SK-N-SH (cell line): ENCODE measurements at regions not wholly inside any gene's neighbourhood (a gene's known extent, or its start where the extent isn't known, plus 50 kb on each side); places are given as distances from the start of the nearest gene placed in this dataset.

Experiments used
- CTCF ChIA-PET: fragments of 300-600, 350-600 bp; formaldehyde crosslinking; extraction: SDS; loops from one replicate; lab custom pipeline; 2021; lab: Yijun Ruan, JAX
- POLR2A ChIA-PET: fragments of 350-600 bp; sonication (Branson Sonifier 250); formaldehyde crosslinking; extraction: SDS; loops from one replicate; lab custom pipeline; 2020; ENCODE audit warnings: antibody characterized with exemption, inconsistent platforms; lab: Yijun Ruan, JAX
- DNase-seq: peaks from one replicate; pipeline ENCODE4 v3.0.0; 2012
- H2AFZ ChIP-seq: fragments of 200-600 bp; sonication (generic); 2 replicates; pipeline ENCODE4 v1.8.1; 2016; ENCODE audit warnings: antibody characterized with exemption, mild to moderate bottlenecking, low read depth
- H3F3A ChIP-seq: fragments of 200-600 bp; sonication (generic); replicated peaks from 2 replicates; pipeline ENCODE3; 2016; ENCODE audit warnings: antibody characterized with exemption, mild to moderate bottlenecking; ENCODE audit not compliant: insufficient read depth
- H3K27ac ChIP-seq, 2 experiments: fragments of 200-500 bp in 1 of 2; fragments of 200-600 bp in 1 of 2; sonication (Bioruptor generic) in 1 of 2; sonication (generic), shearing (Covaris generic) in 1 of 2; 2 replicates each; pipeline versions ENCODE4 v1.5.1 to v1.6.1; 2014 to 2016; ENCODE audit warnings: low read depth in 2 of 2, inconsistent platforms in 1 of 2, low read length in 1 of 2, mild to moderate bottlenecking in 1 of 2, mixed read lengths in 1 of 2
- H3K27me3 ChIP-seq: fragments of 200-600 bp; sonication (generic), shearing (Covaris generic); 2 replicates; pipeline ENCODE4 v1.6.1; 2016; ENCODE audit warnings: mixed run types; ENCODE audit not compliant: insufficient read depth
- H3K36me3 ChIP-seq, 2 experiments: fragments of 200-500 bp in 1 of 2; fragments of 200-600 bp in 1 of 2; sonication (Bioruptor generic) in 1 of 2; sonication (generic) in 1 of 2; replicated peaks in 1 of 2; 2 replicates each; pipeline versions ENCODE3 to v1.5.1; 2014 to 2016; ENCODE audit warnings: low read length in 1 of 2, mild to moderate bottlenecking in 1 of 2; ENCODE audit not compliant: insufficient read depth in 2 of 2, control insufficient read depth in 1 of 2
- H3K4me1 ChIP-seq, 2 experiments: fragments of 200-500 bp in 1 of 2; fragments of 200-600 bp in 1 of 2; sonication (Bioruptor generic) in 1 of 2; sonication (generic), shearing (Covaris generic) in 1 of 2; 2 replicates each; pipeline versions ENCODE4 v1.5.1 to v1.6.1; 2014 to 2016; ENCODE audit warnings: low read depth in 1 of 2, low read length in 1 of 2, mixed run types in 1 of 2; ENCODE audit not compliant: insufficient read depth in 2 of 2, control insufficient read depth in 1 of 2
- H3K4me2 ChIP-seq: fragments of 200-600 bp; sonication (generic), shearing (Covaris generic); 2 replicates; pipeline ENCODE4 v1.6.1; 2017; ENCODE audit warnings: mixed run types
- H3K4me3 ChIP-seq, 2 experiments: fragments of 200-500 bp in 1 of 2; fragments of 200-600 bp in 1 of 2; sonication (Bioruptor generic) in 1 of 2; sonication (generic), shearing (Covaris generic) in 1 of 2; 2 replicates each; pipeline versions ENCODE4 v1.5.1 to v1.8.1; 2014 to 2016; ENCODE audit warnings: low read depth in 2 of 2, inconsistent platforms in 1 of 2, low read length in 1 of 2, mild to moderate bottlenecking in 1 of 2, mixed read lengths in 1 of 2, moderate library complexity in 1 of 2
- H3K79me2 ChIP-seq: fragments of 200-600 bp; sonication (generic); 2 replicates; pipeline ENCODE4 v1.8.1; 2017; ENCODE audit warnings: mild to moderate bottlenecking; ENCODE audit not compliant: insufficient read depth
- H3K9ac ChIP-seq: fragments of 200-600 bp; sonication (generic); 2 replicates; pipeline ENCODE4 v1.6.1; 2017; ENCODE audit warnings: mixed run types
- H3K9me2 ChIP-seq: fragments of 200-600 bp; sonication (generic); 2 replicates; pipeline ENCODE4 v1.6.1; 2017; ENCODE audit warnings: mixed run types
- H3K9me3 ChIP-seq: fragments of 200-600 bp; sonication (generic); 2 replicates; pipeline ENCODE4 v1.6.1; 2017; ENCODE audit warnings: mixed run types, mild to moderate bottlenecking, moderate library complexity
- H4K20me1 ChIP-seq: fragments of 200-600 bp; sonication (generic); 2 replicates; pipeline ENCODE4 v1.6.1; 2017; ENCODE audit warnings: mild to moderate bottlenecking, mixed run types; ENCODE audit not compliant: insufficient read depth
- FOSL2 ChIP-seq: IDR thresholded peaks from 2 replicates; pipeline ENCODE4 v1.4.0; 2012; ENCODE audit warnings: low read depth, mild to moderate bottlenecking, moderate library complexity, borderline replicate concordance
- FOXJ3 ChIP-seq: sonication (generic); formaldehyde crosslinking; IDR thresholded peaks from 2 replicates; pipeline ENCODE4 v1.5.1; 2020; ENCODE audit warnings: mild to moderate bottlenecking, missing genetic modification reagents
- GABPA ChIP-seq: IDR thresholded peaks from 2 replicates; pipeline ENCODE4 v1.4.0; 2012; ENCODE audit warnings: low read depth, mild to moderate bottlenecking
- JUND ChIP-seq: IDR thresholded peaks from 2 replicates; pipeline ENCODE4 v1.4.0; 2012
- MXI1 ChIP-seq: IDR thresholded peaks from 2 replicates; pipeline ENCODE4 v1.6.1; 2012; ENCODE audit warnings: mild to moderate bottlenecking, low read depth, low read length, improper control_type of control experiment
- NFIC ChIP-seq: IDR thresholded peaks from 2 replicates; pipeline ENCODE4 v1.4.0; 2012; ENCODE audit warnings: borderline replicate concordance
- NRF1 ChIP-seq: IDR thresholded peaks from 2 replicates; pipeline ENCODE4 v1.6.1; 2012; ENCODE audit warnings: low read depth, mild to moderate bottlenecking, low read length
- RAD21 ChIP-seq: IDR thresholded peaks from 2 replicates; pipeline ENCODE4 v1.6.1; 2012; ENCODE audit warnings: mild to moderate bottlenecking, low read length
- RCOR1 ChIP-seq: fragments of 150-350 bp; IDR thresholded peaks from 2 replicates; pipeline ENCODE4 v1.6.1; 2017; ENCODE audit warnings: antibody characterized with exemption, low read length
- RFX5 ChIP-seq: IDR thresholded peaks from 2 replicates; pipeline ENCODE4 v1.6.1; 2012; ENCODE audit warnings: mild to moderate bottlenecking, improper control_type of control experiment, low read length
- SMC3 ChIP-seq: IDR thresholded peaks from 2 replicates; pipeline ENCODE4 v1.6.1; 2012; ENCODE audit warnings: low read depth, low read length, improper control_type of control experiment
- TAF1 ChIP-seq: IDR thresholded peaks from 2 replicates; pipeline ENCODE4 v1.6.1; 2012; ENCODE audit warnings: low read depth, mild to moderate bottlenecking, low read length, moderate library complexity, borderline replicate concordance
- TCF12 ChIP-seq: IDR thresholded peaks from 2 replicates; pipeline ENCODE4 v1.4.0; 2012
- YY1 ChIP-seq: IDR thresholded peaks from 2 replicates; pipeline ENCODE4 v1.4.0; 2012; ENCODE audit warnings: low read depth, mild to moderate bottlenecking
- WGBS: methylation state at CpG from one replicate; pipeline ENCODE4 v1.1.6; 2017; ENCODE audit warnings: low lambda C conversion rate; 5-methylcytosine and 5-hydroxymethylcytosine counted together
- TF ChIP-seq, protein P1 (sequence below): fragments of 200-600 bp; sonication (generic); IDR thresholded peaks from 2 replicates; pipeline ENCODE4 v1.6.1; 2017; ENCODE audit warnings: antibody characterized with exemption, mild to moderate bottlenecking, moderate library complexity
- TF ChIP-seq, protein P2 (sequence below): fragments of 150-350 bp; IDR thresholded peaks from 2 replicates; pipeline ENCODE4 v1.6.1; 2016; ENCODE audit warnings: mild to moderate bottlenecking, low read depth, low read length
- TF ChIP-seq, protein P3 (sequence below): IDR thresholded peaks from 2 replicates; pipeline ENCODE4 v1.4.0; 2012; ENCODE audit warnings: low read depth, borderline replicate concordance

DNA sequence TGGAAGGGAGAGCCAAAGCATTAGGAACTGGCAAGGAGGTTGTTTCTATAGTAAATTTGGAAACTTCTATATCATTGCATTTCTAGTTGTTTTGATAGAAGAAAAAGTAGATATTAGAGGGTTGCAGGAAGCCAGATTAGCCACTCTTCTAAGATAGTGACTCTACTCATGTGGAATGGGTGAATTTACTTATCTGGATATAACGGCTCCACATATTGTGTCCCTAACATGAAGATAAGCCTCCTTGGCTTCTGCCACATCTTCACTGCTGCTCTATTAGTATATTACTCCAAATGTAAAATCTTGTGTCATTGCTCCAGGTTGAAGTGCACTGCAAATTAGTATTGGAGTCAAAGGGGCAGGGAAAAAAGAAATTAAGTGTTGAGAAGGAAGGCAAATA, 283.3 kb downstream of the CASP12 start:
- Histone ChIP-seq H3K27ac (no peak overlapping the region), H4K20me1 (no peaks in the 10 kb centered on the region), H3K4me1 (no peaks in the 10 kb centered on the region; a peak in 1 of 4 replicates), H2AFZ (no peak overlapping the region), H3K27me3 (no peaks in the 10 kb centered on the region), H3K4me2 (no peak overlapping the region), H3K4me3 (no peak overlapping the region)
- DNase-seq = no peak
- TF ChIP-seq NFIC (no peak), SMC3 (no peak)
- TF ChIP-seq, all 33 proteins: peak for 0
- Histone ChIP-seq H3K79me2 (no peaks in the 10 kb centered on the region), H3K9me2 (no peaks in the 10 kb centered on the region), H3K9ac (no peak overlapping the region), H3F3A (no peaks in the 10 kb centered on the region), H3K36me3 (no peaks in the 10 kb centered on the region), H3K9me3 (no peaks in the 10 kb centered on the region)
- ChIA-PET CTCF (no interaction called here), POLR2A (no interaction called here)
- WGBS = 92% methylated on average over 1 of the region's 1 CpG

DNA sequence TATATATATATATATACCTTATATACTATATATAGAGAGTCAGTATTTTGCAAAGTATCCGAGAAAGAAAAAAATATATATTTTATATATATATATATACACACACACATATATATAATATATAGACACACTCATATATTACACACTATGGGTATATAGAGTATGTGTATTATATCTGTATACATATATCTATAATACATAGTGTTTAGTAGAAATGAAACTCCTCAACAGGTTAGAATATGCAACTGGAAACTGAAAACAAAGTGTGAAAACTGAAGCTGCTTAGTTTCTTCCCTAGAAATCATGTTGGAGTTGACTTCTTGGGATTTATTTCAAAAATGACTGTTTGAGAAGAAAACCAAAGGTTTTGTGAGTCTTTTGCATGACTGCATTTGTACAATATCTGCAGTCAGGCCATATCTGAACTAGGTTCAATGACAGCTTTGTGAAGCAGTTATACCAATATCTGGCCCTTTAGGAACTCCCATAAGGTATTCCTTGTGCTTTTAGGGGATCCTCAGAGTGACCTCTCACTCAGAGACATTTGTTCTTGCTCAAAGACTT, 284.1 kb downstream of the CASP12 start:
- Histone ChIP-seq H3K9ac (no peak overlapping the region), H3K27me3 (no peaks in the 10 kb centered on the region), H3K9me3 (no peaks in the 10 kb centered on the region), H3K9me2 (no peaks in the 10 kb centered on the region), H3K36me3 (no peaks in the 10 kb centered on the region), H2AFZ (no peak overlapping the region), H3K4me3 (no peak overlapping the region), H3K27ac (no peak overlapping the region), H4K20me1 (no peaks in the 10 kb centered on the region), H3K4me2 (no peak overlapping the region), H3K79me2 (no peaks in the 10 kb centered on the region), H3K4me1 (no peaks in the 10 kb centered on the region; a peak in 1 of 4 replicates), H3F3A (no peaks in the 10 kb centered on the region)
- no peak for TF ChIP-seq TCF12
- TF ChIP-seq GABPA = no peak
- no peak for TF ChIP-seq NFIC
- TF ChIP-seq JUND = no peak
- TF ChIP-seq FOXJ3 (CRISPR knock-in tag) = no peak
- TF ChIP-seq RFX5 = no peak
- TF ChIP-seq FOSL2 = no peak
- TF ChIP-seq NRF1 = no peak
- TF ChIP-seq MXI1 = no peak
- TF ChIP-seq, protein P1, sequence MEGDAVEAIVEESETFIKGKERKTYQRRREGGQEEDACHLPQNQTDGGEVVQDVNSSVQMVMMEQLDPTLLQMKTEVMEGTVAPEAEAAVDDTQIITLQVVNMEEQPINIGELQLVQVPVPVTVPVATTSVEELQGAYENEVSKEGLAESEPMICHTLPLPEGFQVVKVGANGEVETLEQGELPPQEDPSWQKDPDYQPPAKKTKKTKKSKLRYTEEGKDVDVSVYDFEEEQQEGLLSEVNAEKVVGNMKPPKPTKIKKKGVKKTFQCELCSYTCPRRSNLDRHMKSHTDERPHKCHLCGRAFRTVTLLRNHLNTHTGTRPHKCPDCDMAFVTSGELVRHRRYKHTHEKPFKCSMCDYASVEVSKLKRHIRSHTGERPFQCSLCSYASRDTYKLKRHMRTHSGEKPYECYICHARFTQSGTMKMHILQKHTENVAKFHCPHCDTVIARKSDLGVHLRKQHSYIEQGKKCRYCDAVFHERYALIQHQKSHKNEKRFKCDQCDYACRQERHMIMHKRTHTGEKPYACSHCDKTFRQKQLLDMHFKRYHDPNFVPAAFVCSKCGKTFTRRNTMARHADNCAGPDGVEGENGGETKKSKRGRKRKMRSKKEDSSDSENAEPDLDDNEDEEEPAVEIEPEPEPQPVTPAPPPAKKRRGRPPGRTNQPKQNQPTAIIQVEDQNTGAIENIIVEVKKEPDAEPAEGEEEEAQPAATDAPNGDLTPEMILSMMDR = no peak
- no peak for TF ChIP-seq YY1
- TF ChIP-seq RCOR1 = no peak
- TF ChIP-seq, protein P2, sequence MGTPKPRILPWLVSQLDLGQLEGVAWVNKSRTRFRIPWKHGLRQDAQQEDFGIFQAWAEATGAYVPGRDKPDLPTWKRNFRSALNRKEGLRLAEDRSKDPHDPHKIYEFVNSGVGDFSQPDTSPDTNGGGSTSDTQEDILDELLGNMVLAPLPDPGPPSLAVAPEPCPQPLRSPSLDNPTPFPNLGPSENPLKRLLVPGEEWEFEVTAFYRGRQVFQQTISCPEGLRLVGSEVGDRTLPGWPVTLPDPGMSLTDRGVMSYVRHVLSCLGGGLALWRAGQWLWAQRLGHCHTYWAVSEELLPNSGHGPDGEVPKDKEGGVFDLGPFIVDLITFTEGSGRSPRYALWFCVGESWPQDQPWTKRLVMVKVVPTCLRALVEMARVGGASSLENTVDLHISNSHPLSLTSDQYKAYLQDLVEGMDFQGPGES = no peak
- TF ChIP-seq TAF1 = no peak
- TF ChIP-seq RAD21 = no peak
- TF ChIP-seq, protein P3, sequence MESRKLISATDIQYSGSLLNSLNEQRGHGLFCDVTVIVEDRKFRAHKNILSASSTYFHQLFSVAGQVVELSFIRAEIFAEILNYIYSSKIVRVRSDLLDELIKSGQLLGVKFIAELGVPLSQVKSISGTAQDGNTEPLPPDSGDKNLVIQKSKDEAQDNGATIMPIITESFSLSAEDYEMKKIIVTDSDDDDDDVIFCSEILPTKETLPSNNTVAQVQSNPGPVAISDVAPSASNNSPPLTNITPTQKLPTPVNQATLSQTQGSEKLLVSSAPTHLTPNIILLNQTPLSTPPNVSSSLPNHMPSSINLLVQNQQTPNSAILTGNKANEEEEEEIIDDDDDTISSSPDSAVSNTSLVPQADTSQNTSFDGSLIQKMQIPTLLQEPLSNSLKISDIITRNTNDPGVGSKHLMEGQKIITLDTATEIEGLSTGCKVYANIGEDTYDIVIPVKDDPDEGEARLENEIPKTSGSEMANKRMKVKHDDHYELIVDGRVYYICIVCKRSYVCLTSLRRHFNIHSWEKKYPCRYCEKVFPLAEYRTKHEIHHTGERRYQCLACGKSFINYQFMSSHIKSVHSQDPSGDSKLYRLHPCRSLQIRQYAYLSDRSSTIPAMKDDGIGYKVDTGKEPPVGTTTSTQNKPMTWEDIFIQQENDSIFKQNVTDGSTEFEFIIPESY = no peak
- ChIA-PET POLR2A (no interaction called here), CTCF (interaction anchor here (0.9 to 1.9 kb wide), 3 partner anchors 281 to 1249 kb away, joined by 3 to 8 read pairs (median 4); no protein-coding TSS in a partner anchor)
- WGBS = 74% methylated on average over 1 of the region's 1 CpG
- no peak for DNase-seq
